Hepatocyte (in vitro differentiated cells): ENCODE measurements at regions not wholly inside any gene's neighbourhood (a gene's known extent, or its start where the extent isn't known, plus 50 kb on each side); places are given as distances from the start of the nearest gene placed in this dataset.

Experiments used
- DNase-seq: peaks from one replicate; pipeline ENCODE4 v3.0.0-alpha.2; 2016; ENCODE audit warnings: low spot score
- H2AFZ ChIP-seq: fragments of 200-600 bp; sonication (generic); 2 replicates; pipeline ENCODE4 v1.6.0; 2016; ENCODE audit warnings: antibody characterized with exemption, mild to moderate bottlenecking
- H3K27ac ChIP-seq: fragments of 200-600 bp; sonication (generic); 2 replicates; pipeline ENCODE4 v1.5.1; 2016; ENCODE audit warnings: mild to moderate bottlenecking
- H3K27me3 ChIP-seq: fragments of 200-600 bp; sonication (generic); 2 replicates; pipeline ENCODE4 v1.6.1; 2016
- H3K36me3 ChIP-seq: fragments of 200-600 bp; sonication (generic); replicated peaks from 2 replicates; pipeline ENCODE4 v1.5.1; 2016; ENCODE audit warnings: low read depth; ENCODE audit not compliant: insufficient read depth
- H3K4me1 ChIP-seq: fragments of 200-600 bp; sonication (generic); 2 replicates; pipeline ENCODE4 v1.5.1; 2016; ENCODE audit warnings: mild to moderate bottlenecking, moderate library complexity; ENCODE audit not compliant: insufficient read depth
- H3K4me2 ChIP-seq: fragments of 200-600 bp; sonication (generic); 2 replicates; pipeline ENCODE4 v1.6.0; 2016
- H3K4me3 ChIP-seq: fragments of 200-600 bp; sonication (generic); 2 replicates; pipeline ENCODE4 v1.5.1; 2016; ENCODE audit warnings: mild to moderate bottlenecking
- H3K79me2 ChIP-seq: fragments of 200-600 bp; sonication (generic); 2 replicates; pipeline ENCODE4 v1.6.0; 2017; ENCODE audit warnings: mild to moderate bottlenecking
- H3K9me2 ChIP-seq: fragments of 200-600 bp; sonication (generic); replicated peaks from 2 replicates; pipeline ENCODE4 v1.6.0; 2017; ENCODE audit warnings: mild to moderate bottlenecking; ENCODE audit not compliant: insufficient read depth
- H3K9me3 ChIP-seq: fragments of 200-600 bp; sonication (generic); 2 replicates; pipeline ENCODE4 v1.5.1; 2016; ENCODE audit warnings: low read depth, mild to moderate bottlenecking
- H4K20me1 ChIP-seq: fragments of 200-600 bp; sonication (generic); 2 replicates; pipeline ENCODE4 v1.6.0; 2016; ENCODE audit warnings: mild to moderate bottlenecking; ENCODE audit not compliant: insufficient read depth, poor library complexity, severe bottlenecking
- CTCF ChIP-seq: fragments of 200-600 bp; sonication (generic); IDR thresholded peaks from 2 replicates; pipeline ENCODE4 v1.5.1; 2016; ENCODE audit warnings: antibody characterized with exemption, mild to moderate bottlenecking; ENCODE audit not compliant: poor library complexity
- EZH2 ChIP-seq: fragments of 200-600 bp; sonication (generic); IDR thresholded peaks from 2 replicates; pipeline ENCODE4 v1.6.1; 2016; ENCODE audit warnings: antibody characterized with exemption, mild to moderate bottlenecking, borderline replicate concordance
- EZH2phosphoT487 ChIP-seq: fragments of 200-600 bp; sonication (generic); IDR thresholded peaks from one replicate; pipeline ENCODE4 v1.6.1; 2018; ENCODE audit warnings: antibody characterized with exemption, mild to moderate bottlenecking, low read depth, moderate library complexity; ENCODE audit not compliant: unreplicated experiment, severe bottlenecking
- WGBS: methylation state at CpG from one replicate; pipeline ENCODE4 v1.1.6; 2016; ENCODE audit warnings: low lambda C conversion rate; ENCODE audit errors: missing lambda C conversion rate; 5-methylcytosine and 5-hydroxymethylcytosine counted together

DNA sequence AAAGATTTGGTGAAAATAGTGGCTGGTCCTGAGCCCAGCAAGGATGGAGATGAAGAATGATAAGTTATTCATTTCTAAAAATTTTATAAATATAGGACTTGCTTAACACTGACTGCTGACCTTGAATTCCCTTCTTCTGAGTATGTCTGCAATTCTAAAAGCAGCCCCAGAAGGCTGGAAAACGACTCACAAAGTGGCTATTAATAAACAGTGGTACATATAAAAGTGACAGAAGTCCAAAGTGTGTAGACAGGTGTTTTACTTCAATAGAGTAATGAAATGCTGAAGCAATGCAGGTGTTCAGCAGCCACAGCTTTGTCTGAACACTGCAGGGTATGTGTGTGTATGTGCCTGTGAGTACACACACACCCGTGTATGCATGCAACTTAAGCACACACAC, 219.0 kb upstream of the NRIP1 start:
- no peak overlapping the region for H3K4me2 ChIP-seq
- H3K4me1 ChIP-seq: no peaks in the 10 kb centered on the region
- H4K20me1 ChIP-seq: no peaks in the 10 kb centered on the region
- H3K36me3 ChIP-seq: no peaks in the 10 kb centered on the region
- H3K27me3 ChIP-seq: no peaks in the 10 kb centered on the region
- H3K9me3 ChIP-seq: no peaks in the 10 kb centered on the region
- DNase-seq: no peak
- no peaks in the 10 kb centered on the region for H3K79me2 ChIP-seq
- no peak overlapping the region for H2AFZ ChIP-seq
- 76% methylated on average over 2 of the region's 2 CpGs for WGBS
- H3K4me3 ChIP-seq: no peak overlapping the region
- TF ChIP-seq EZH2phosphoT487 (no peak), EZH2 (no peak), CTCF (no peak)
- H3K27ac ChIP-seq: no peak overlapping the region
- H3K9me2 ChIP-seq: no peaks in the 10 kb centered on the region

- no peak for TF ChIP-seq CTCF
- no peak for TF ChIP-seq EZH2phosphoT487
- TF ChIP-seq EZH2: no peak
- H3K36me3 ChIP-seq: no peaks in the 10 kb centered on the region
- H3K4me1 ChIP-seq: no peaks in the 10 kb centered on the region
- no peak overlapping the region for H2AFZ ChIP-seq
- no peaks in the 10 kb centered on the region for H4K20me1 ChIP-seq
- no peaks in the 10 kb centered on the region for H3K9me2 ChIP-seq
- DNase-seq: no peak
- H3K79me2 ChIP-seq: no peaks in the 10 kb centered on the region
- H3K27me3 ChIP-seq: no peaks in the 10 kb centered on the region
- H3K27ac ChIP-seq: no peak overlapping the region
- WGBS: 96% methylated on average over 4 of the region's 4 CpGs
- no peak overlapping the region for H3K4me2 ChIP-seq
- H3K4me3 ChIP-seq: no peak overlapping the region
- H3K9me3 ChIP-seq: no peaks in the 10 kb centered on the region
These were observed 220.8 kb upstream of the NRIP1 start for GRCh38 chr21:15285556-15285955.

DNA sequence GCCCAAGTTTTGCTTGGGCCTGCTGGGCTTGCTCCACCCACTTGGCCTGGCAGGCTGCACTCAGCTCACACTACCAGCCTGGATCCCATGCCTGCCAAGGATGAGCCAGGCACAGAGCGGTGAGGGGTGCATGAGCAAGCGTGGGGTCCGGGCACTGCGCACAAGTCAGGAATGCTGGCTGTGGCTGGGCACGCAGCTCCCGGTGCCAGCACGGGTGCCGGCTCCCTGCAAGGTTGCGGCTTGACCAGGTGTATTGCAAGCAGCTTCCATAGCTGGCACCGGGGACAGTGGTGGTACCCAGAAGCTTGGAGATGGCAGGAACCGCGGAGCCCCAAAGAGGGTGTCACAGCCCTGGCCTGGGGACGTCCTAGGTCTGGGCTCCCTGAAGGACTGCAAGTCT, 224.4 kb upstream of the NRIP1 start:
- TF ChIP-seq CTCF: no peak
- no peak for TF ChIP-seq EZH2phosphoT487
- no peak for TF ChIP-seq EZH2
- H3K4me2 ChIP-seq: no peak overlapping the region
- H3K4me3 ChIP-seq: no peak overlapping the region
- H3K27me3 ChIP-seq: no peaks in the 10 kb centered on the region
- WGBS: over 99% methylated on average over 13 of the region's 13 CpGs
- no peaks in the 10 kb centered on the region for H3K9me3 ChIP-seq
- H3K36me3 ChIP-seq: no peaks in the 10 kb centered on the region
- no peak overlapping the region for H3K27ac ChIP-seq
- no peaks in the 10 kb centered on the region for H3K79me2 ChIP-seq
- no peak for DNase-seq
- no peaks in the 10 kb centered on the region for H4K20me1 ChIP-seq
- H2AFZ ChIP-seq: no peak overlapping the region
- peaks cover 16% of the 10 kb centered on the region for H3K4me1 ChIP-seq
- H3K9me2 ChIP-seq: no peaks in the 10 kb centered on the region
